Caki2 (cell line): ENCODE measurements at regions not wholly inside any gene's neighbourhood (a gene's known extent, or its start where the extent isn't known, plus 50 kb on each side); places are given as distances from the start of the nearest gene placed in this dataset.

ENCODE experiments used
- DNase-seq: peaks from one replicate; pipeline ENCODE4 v3.0.0-alpha.2; 2015; ENCODE audit warnings: low read depth
- in situ Hi-C: cut with HindIII; loops from 2 replicates; pipeline ENCODE4 v1.10.0; 2016; ENCODE audit warnings: low sequenced_read_pairs, low pct_unique_long_range_greater_than_20kb, mixed read lengths

DNA sequence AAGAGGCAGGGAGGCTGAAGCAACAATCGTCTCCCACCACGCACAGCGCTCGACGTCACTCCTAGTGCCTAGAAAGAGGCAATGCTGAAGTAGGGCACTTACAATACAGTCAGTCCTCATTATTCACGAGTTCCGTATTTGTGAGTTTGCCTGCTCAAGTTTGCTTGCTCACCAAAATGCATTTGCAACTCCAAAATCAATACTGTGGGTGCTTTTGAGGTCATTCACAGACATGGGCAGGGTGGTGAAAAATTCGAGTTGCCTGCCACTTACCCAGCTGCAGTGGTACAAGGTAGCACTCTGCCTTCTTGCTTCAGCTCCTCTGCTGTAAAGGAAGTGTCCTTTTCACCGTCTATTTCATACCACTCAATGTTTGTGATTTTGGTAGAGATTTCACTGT, 113.7 kb upstream of the NCK2 start:
- no peak for DNase-seq
- in situ Hi-C loops = no loop called here

DNA sequence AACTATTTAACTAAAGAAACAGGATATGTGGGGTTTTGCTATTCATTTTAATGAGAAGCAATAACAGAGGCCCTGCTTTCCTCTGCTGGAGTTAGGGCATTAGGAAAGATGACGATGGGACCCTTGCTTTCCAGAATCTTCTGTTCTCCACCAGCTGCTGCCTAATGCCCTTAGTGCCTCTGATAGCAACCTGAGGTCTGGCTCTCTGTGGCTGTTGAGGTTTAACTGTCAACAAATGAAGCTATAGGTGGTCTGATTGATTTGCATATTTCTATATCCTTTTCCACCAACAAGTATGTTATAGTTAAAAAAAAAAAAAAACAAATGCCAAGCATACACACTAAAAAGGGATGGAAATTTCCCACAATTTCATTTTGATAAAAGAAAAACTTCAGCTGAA, 115.1 kb upstream of the NCK2 start:
- no peak for DNase-seq
- in situ Hi-C loops = no loop called here

DNA sequence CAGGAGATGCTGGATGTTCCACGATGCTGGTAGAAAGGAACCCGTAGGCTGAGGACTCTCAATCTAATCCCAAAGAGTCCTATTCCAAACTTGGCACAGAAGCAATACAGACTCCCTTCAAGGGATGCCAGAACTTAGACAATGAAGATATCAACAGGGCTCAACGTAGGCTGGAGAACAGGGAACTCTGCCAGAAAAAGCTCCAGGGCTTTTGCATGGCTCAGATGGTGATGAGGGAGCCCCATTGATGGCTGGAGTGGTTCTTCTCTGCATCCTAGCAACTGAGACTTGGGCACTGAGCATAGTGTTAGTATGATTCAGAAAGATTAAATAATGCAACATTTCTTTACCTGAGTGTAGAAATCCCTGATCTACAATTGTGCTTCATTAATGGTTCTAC, 117.2 kb upstream of the NCK2 start:
- DNase-seq = no peak
- in situ Hi-C loops = no loop called here

DNA sequence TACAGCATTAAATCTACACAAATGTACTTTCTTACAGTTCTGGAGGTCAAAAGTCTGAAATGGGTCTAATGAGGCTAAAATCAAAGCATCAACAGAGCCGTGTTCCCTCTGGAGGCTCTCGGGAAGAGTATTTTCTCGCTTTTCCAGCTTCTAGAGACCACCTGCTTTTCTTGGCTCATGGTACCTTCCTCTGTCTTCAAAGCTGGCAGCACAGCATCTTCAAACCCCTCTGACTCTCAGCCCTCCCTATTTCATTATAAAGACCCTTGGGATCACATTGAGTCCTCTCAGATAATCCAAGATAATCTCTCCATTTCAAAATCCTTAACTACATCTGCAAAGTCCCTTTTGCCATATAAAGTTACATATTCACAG, 117.8 kb upstream of the NCK2 start:
- in situ Hi-C loops = no loop called here
- DNase-seq = no peak

DNA sequence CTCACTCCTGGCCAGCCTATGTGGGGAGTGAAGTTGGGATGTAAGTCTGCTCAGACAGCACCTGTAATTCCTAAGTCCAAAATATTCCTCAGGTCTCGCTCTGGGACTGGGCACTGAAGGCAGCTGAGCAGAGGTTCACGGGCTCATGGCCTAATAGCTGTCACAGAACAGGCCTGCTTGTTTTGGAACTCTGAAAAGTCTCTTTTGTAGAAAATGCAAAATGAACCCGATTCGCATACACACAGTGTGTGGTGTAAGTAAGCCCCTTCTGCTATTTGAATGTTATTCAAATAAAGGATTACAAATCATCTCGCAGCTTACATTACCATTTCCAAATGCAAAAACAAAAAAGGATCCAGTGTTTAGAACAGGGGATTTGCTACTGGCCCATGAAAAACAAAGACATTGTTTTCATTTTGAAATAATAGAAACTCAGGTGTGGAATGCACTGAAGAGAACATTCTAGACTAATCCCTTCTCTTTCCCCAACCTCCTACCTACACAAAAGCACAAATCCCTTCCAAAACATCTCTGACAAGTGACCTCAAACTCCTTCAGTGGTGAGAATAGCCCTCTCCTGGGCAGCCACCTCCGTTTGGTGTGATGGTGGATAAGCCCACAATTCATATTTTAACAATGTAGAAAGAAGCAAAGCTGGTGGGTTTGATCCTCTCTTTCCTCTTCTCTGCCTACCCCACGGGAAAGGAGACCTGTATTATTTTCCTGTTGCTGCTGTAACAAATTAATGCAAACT, 118.3 kb upstream of the NCK2 start:
- no peak for DNase-seq

DNA sequence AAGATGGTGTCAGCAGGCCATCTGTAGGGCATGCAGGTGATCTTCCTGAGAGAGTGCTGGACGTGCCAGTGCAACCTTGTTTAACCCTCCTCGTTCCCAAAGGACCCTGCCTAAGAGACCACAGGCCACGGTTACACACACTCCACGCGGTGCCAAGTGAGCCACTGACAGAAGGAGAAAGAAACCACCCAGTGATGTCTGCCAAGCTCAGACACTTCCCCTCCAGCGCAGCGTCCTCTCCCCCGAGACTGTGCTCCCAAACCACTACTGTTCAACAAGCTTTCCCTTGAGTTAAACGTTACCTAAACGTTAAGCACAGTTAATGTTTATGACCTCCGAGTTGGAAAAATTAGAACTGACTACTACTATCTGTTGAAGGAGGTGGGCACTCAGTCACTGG, 119.1 kb upstream of the NCK2 start:
- in situ Hi-C loops = no loop called here
- DNase-seq = no peak

More for the DNA sequence above, 118.3 kb upstream of the NCK2 start:
- in situ Hi-C loops = no loop called here

DNA sequence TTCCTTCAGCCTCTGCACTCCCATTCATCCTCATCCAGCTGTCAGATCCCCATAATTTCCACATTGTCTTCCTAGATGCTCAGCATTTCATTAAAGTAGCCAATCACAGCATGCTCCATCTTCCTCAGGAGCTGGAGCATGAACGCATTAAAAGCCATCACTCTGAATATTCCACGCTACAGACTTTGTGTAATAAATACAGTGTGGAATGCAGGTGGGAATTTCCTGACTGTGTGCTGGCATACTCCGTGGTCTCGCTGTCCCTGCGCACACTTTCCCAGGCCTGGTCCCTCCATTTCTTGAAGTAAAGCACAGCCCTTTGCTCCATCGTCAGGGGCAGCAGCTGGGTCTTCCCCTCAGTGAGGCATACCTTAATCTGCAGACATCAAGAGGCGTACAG, 123.7 kb upstream of the NCK2 start:
- no peak for DNase-seq
- in situ Hi-C loops = no loop called here

DNA sequence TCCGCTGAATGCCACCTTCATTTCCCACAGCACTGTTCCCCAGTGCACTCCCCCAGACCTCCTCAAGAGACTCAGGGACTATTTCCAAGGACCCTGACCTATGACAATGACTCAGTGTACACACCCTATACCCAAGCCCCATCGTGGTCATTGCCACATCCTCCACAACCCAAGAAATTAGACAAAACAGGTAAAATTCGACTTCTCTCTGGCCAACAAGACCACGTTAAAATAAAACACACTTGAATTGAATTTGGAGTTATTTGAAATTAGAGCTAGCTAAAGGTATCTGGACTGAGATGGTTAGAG, 126.4 kb upstream of the NCK2 start:
- DNase-seq = no peak

DNA sequence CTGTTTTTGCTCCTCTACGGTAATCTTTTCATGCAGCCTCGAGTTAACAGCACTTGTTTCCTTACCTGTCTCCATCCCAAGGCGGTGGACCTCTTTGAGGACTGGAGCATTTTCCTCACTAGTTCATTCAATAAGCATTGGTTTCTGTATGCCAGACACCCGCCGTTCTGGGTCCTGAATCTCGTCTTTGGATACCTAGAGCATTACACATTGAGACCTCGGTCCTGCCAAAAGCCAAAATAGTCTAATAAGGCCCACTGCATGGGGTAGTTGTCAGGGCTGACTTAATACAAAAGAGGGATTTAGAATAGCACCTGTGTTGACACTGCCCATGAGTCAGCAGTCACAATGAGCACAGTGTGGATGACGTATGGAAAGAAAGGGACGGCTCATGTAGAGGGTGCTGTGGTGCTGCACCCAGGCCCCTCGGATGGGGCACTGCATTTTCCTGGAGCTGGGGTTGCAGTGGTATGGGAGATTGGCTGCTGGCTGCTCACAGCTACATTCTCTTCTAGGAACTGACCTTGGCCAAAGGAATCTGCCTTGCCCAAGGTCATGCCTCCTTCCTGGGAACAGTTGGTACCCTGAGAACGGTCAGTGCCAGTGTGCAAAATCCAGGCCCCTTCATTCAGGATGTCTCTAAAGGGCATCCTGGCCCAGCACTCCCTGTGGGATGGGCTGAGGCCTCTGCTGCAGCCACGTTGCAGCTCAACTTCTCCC, 126.9 kb upstream of the NCK2 start:
- DNase-seq = peak; percentile 8
- in situ Hi-C loops = no loop called here

More for the DNA sequence above, 126.4 kb upstream of the NCK2 start:
- in situ Hi-C loops = no loop called here

DNA sequence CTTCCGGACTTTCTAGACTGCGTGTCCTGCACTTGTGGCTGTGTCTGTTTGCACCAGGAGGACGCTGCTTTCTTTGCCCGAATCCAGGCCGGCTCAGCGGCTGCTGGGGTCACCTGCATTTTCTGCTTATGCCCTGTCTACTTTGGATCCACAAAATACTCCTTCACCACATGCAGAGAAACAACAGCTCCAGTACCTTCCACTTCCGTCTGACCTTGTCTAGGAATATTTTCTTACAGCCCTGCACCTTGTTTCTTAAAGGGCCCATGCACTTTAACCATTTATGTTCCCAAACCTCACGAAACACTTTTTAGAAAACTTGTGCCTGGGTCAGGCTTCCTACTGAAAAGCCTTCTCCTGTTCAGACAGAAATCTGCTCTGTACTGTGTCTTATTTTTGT, 129.4 kb upstream of the NCK2 start:
- DNase-seq = no peak
- in situ Hi-C loops = no loop called here

DNA sequence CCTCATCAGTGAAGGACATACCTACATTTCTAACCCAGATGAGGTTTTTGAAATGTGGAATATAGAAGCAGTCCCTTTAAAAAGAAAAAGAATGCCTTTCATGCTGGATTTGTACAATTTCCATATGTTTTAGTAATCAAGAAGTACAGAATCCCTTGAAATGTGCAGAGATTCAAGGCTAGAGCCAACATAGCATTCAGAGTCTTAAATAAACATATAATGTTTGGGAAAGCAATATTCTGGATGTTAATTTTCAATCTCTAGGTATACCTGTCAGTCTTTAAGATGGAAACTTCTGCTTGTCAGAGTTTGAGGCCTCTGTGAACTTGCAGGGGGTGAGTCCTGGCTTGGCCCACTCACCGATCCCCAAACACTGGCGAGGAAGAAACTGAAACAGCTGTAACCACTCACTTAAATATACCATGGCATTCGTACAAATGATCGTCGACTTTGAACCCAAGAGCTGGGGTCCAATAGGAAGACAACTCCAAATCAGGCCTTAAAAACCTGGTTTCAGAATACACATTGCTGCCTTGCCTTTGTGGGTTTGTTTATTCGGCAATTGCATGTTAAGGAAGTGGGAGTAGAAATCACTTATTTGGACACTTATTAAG, 132.8 kb upstream of the NCK2 start:
- no peak for DNase-seq
- in situ Hi-C loops = no loop called here

DNA sequence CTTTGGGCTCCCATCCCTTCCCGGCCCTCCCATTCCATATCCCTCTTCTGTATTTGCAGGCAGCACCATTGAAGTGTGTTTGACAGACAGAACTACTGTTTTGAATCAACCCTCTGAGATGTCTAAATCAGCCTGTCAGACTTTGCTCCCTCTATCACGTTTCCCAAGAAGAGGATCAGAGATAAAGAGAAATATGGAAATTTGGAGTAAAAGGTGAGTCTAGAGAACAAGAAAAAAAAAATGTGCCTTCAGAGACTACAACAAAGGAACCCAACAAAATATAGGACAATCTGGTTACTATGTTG, 133.4 kb upstream of the NCK2 start:
- in situ Hi-C loops = no loop called here

DNA sequence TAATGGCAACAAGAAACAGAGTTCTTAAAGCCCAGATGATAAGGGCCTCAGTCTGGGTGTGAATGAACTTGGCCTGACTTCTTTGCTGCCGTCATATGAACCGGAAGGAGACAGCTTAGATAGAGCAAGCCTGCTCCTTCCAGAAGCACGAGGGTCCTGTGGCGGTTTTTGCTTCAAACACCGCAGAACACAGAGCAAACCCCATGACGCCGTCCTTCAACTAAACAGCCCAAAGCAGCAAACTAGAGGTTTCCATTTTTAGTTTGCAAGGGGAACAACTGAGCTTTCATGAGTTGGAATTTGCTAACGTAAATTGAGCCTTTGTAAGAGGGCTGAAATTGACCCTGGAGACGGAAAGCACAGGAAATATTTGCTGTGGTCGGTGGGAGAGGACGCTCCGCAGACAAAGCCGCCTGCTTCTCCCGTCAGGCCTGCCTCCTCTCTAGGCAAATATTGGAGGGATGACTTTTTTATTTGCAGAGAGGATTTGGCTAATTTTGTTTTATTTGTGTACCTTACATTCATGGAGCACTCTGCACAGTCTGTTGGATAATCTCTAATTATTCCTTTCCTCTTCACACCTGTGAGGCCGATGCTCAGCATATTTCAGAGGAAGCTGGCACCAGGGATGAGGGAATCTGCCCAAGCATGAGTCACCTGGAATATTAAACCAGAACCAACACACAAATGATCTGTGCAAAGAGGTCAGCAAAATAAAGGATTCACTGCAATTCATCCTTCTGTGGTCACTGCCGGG, 134.0 kb upstream of the NCK2 start:
- in situ Hi-C loops = no loop called here

More for the DNA sequence above, 133.4 kb upstream of the NCK2 start:
- no peak for DNase-seq

DNA sequence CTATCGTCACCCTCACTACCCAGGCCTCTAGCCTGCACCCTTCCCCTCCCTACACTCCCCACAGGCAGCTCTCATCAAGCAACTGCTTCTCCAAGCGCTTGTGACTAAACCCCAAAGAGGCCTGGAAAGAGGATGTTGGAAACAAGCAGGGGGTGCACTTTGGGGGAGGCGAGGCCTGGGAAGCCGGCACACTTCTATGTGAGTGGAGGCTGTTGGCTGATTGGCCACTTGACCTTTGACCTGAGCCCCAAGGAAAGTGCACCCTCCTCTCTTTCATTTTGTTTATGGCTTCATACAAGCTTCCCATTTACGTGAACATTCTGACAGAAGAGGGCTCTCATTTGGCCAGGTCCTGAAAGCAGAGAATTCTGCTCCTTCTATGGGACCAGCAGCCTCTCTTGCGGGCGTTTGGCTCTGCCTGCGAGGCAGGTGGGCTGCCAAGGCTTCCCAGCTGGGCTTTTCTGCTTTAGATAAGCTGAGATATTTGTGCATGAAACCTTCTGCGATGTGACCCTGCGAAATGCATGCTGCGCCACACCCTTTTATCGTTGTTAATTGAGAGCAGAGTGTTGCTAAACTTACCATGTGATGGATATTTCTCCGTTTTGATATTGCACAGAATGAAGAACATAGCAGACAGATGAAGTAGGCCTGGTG, 134.8 kb upstream of the NCK2 start:
- no peak for DNase-seq
- in situ Hi-C loops = no loop called here

More for the DNA sequence above, 134.0 kb upstream of the NCK2 start:
- no peak for DNase-seq

DNA sequence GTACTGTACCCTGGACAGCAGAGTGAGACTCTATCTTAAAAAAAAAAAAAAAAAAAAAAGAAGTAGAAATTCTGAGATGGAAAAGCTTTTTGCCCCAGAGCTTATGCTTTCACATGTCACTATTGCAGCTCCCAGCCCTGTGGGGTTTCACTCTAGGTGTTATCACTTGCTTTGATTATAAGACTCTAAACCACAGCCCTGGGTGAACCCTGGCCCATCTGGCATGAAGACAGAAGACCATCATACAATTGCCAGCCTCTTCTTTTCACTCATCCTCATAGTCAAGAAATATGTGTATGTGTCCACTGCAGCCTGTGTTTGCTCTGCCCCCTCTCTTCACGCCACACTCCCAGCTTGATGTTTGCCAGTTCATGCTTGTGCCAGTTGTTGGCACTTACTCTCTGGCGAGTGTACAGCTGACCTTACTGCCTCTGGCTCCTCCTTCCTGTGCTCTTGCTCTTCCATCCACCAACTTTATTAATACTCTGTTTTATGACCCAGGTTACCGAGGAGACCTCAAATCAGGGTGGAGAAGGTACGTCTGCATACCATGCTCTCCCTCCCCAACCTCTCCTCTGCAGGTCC, 136.7 kb upstream of the NCK2 start:
- in situ Hi-C loops = no loop called here
- DNase-seq = no peak

DNA sequence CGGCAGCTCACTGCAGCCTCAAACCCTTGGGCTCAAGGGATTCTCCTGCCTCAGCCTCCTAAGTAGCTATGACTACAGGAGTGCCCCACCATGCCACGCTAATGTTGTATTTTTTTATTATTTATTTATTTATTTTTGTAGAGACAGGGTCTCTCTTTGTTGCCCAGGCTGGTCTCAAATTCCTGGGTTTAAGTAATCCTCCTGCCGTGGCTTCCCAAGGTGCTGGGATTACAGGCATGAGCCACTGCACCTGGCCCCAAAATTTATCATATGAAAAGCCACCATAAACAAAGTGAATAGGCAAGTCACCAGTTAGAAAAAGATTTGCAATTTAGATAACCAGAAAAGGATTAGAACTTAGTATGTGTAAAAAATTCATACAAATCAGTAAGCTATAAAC, 138.6 kb upstream of the NCK2 start:
- in situ Hi-C loops = no loop called here
- DNase-seq = no peak

DNA sequence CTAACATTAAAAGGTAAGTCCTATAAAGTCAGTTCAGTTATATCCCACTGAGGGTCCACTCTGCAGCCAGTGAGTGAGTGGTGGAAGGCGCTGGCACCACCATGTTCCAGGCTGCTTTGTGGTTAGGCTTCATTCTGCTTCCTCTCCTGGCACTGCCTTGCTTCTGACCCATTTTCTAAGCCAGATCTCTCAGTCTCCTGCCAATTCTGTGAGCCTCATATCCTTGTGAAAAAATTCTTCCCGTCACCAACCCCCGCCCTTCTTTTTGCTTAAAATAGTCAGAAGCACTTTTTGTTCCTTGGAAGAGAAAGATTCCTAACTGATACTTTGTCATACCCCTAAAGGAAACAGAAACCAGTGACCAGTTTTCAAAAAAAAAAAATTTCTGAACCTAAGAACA, 139.8 kb upstream of the NCK2 start:
- no peak for DNase-seq
- in situ Hi-C loops = no loop called here

DNA sequence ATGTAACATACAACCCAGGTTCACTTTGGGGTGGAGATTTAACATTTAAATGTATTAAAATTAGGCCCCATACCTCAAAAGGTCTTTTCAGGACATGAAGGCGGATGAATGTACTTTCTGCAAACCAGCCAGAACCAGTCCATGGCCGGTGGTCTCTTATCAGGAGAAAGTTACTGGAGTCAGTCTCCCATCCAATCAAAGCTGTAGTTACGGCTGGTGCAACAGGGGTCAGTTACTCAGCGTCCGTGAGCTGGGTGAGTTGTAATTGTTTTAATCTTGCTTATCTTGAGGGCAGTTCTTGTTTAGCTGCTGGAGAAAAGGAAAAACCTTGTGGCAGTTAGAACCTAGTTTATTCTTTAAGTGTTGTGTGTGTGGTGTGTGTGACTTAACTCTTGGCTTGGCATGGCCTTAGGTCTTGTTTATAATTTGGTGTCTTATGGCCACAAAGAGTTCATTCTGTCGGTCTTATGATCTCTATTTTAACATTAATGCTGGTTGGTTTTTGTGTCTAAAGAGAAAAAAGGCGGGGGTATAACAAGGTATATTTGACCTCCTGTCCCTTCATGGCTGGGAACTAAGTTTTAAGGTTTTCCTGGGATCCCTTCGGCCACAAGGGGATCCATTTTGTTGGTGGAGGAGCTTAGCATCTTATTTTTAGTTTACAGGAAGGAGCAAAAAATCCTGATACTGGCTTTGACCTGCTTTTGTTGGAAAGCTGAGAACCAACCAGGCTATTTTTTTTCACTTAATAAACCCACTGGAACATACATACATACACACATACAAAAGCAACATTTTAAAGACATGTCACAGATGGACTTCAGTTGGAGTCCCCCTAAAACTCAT, 143.5 kb upstream of the NCK2 start:
- in situ Hi-C loops = no loop called here
- DNase-seq = no peak
